A549 (cell line): ENCODE measurements at regions not wholly inside any gene's neighbourhood (a gene's known extent, or its start where the extent isn't known, plus 50 kb on each side); places are given as distances from the start of the nearest gene placed in this dataset.

ENCODE experiments used
- ATAC-seq, 2 experiments: fragments of 200-7000 bp in 1 of 2; fragments of >200 bp in 1 of 2; cut with Nextera tagmentation in 1 of 2; cut with Tn5 transposase in 1 of 2; 3 replicates each; pipeline versions ENCODE4 v1.8.0 to v1.9.1; 2018 to 2020; ENCODE audit warnings: mild to moderate bottlenecking in 1 of 2, moderate library complexity in 1 of 2
- CTCF ChIA-PET: fragments of 300-600 bp; sonication (Branson Sonifier 250); formaldehyde crosslinking; extraction: SDS; loops from one replicate; lab custom pipeline; 2021; ENCODE audit warnings: antibody characterized with exemption, inconsistent platforms; lab: Yijun Ruan, JAX
- POLR2A ChIA-PET: fragments of 350-600 bp; formaldehyde crosslinking; extraction: SDS; loops from one replicate; lab custom pipeline; 2021; ENCODE audit warnings: antibody characterized with exemption, inconsistent platforms; lab: Yijun Ruan, JAX
- DNase-seq, 2 experiments: peaks; one replicate each; pipeline versions ENCODE4 v3.0.0 to v3.0.0-alpha.2; 2011 to 2016; ENCODE audit warnings: low read depth in 1 of 2, low spot score in 1 of 2
- FAIRE-seq: peaks from 2 replicates; lab custom pipeline; 2011; peaks lifted over from hg19 to GRCh38; lab: Jason Lieb, UNC
- H3K27ac ChIP-seq, 2 experiments: fragments of >200 bp; sonication (Bioruptor Twin); formaldehyde crosslinking; 3 replicates each; pipeline ENCODE4 v1.5.1; 2016 to 2017
- H3K4me1 ChIP-seq: fragments of >200 bp; sonication (Bioruptor Twin); formaldehyde crosslinking; 3 replicates; pipeline ENCODE4 v1.6.1; 2016
- H3K4me2 ChIP-seq: fragments of >200 bp; sonication (Bioruptor Twin); formaldehyde crosslinking; 3 replicates; pipeline ENCODE4 v1.6.1; 2016
- H3K4me3 ChIP-seq: fragments of >200 bp; sonication (Bioruptor Twin); formaldehyde crosslinking; 3 replicates; pipeline ENCODE4 v1.5.1; 2016
- H3K9me3 ChIP-seq: fragments of >200 bp; sonication (Bioruptor Twin); formaldehyde crosslinking; 3 replicates; pipeline ENCODE4 v1.6.1; 2016
- CEBPB ChIP-seq, 2 experiments: fragments of >200 bp in 1 of 2; sonication (Bioruptor Twin) in 1 of 2; formaldehyde crosslinking in 1 of 2; IDR thresholded peaks; 2 replicates each; pipeline ENCODE4 v1.6.1; 2012 to 2016
- CHD2 ChIP-seq: fragments of 150-350 bp; IDR thresholded peaks from 2 replicates; pipeline ENCODE4 v1.6.1; 2014; ENCODE audit warnings: low read length; ENCODE audit not compliant: partially characterized antibody
- CHD4 ChIP-seq: fragments of 200-600 bp; sonication (generic); IDR thresholded peaks from 2 replicates; pipeline ENCODE4 v1.6.1; 2016; ENCODE audit warnings: antibody characterized with exemption, mild to moderate bottlenecking, borderline replicate concordance
- EHF ChIP-seq: fragments of 250-450 bp; sonication (Bioruptor Pico); IDR thresholded peaks from 2 replicates; pipeline ENCODE4 v1.5.0; 2020; ENCODE audit warnings: mild to moderate bottlenecking
- EHMT2 ChIP-seq: fragments of 200-600 bp; sonication (generic); IDR thresholded peaks from 2 replicates; pipeline ENCODE4 v1.6.1; 2016; ENCODE audit warnings: antibody characterized with exemption, low read depth, mild to moderate bottlenecking, moderate library complexity
- FOSB ChIP-seq: fragments of 250-450 bp; sonication (Bioruptor Pico); IDR thresholded peaks from 2 replicates; pipeline ENCODE4 v1.5.0; 2020; ENCODE audit warnings: mild to moderate bottlenecking, moderate library complexity
- GATA3 ChIP-seq: IDR thresholded peaks from 2 replicates; pipeline ENCODE4 v1.6.1; 2012; ENCODE audit warnings: borderline replicate concordance
- HOXB13 ChIP-seq: fragments of 250-450 bp; sonication (Bioruptor Pico); IDR thresholded peaks from 2 replicates; pipeline ENCODE4 v1.5.0; 2020; ENCODE audit warnings: low read depth, mild to moderate bottlenecking, moderate library complexity
- JUN ChIP-seq, 2 experiments: fragments of >200 bp; sonication (Bioruptor Twin); formaldehyde crosslinking; IDR thresholded peaks; 2 replicates in 1 of 2; 3 replicates in 1 of 2; pipeline ENCODE4 v1.6.1; 2016 to 2017
- NFE2L2 ChIP-seq: fragments of 150-350 bp; conservative IDR thresholded peaks from 2 replicates; pipeline ENCODE4 v1.6.1; 2014; ENCODE audit warnings: low read length
- NPAS2 ChIP-seq: fragments of 250-450 bp; sonication (Bioruptor Pico); IDR thresholded peaks from 2 replicates; pipeline ENCODE4 v1.8.0; 2022; ENCODE audit warnings: mild to moderate bottlenecking, moderate library complexity, borderline replicate concordance
- NR3C1 ChIP-seq: fragments of >200 bp; sonication (Bioruptor Twin); formaldehyde crosslinking; IDR thresholded peaks from 3 replicates; pipeline ENCODE4 v1.6.1; 2017
- POLR2AphosphoS2 ChIP-seq: conservative IDR thresholded peaks from 2 replicates; pipeline ENCODE4 v1.6.1; 2012; ENCODE audit warnings: low read length, improper control_type of control experiment, inconsistent platforms
- RARB ChIP-seq: fragments of 250-450 bp; sonication (Bioruptor Pico); IDR thresholded peaks from 2 replicates; pipeline ENCODE4 v1.8.0; 2021; ENCODE audit warnings: mild to moderate bottlenecking, moderate library complexity
- RFX5 ChIP-seq: fragments of 450-650 bp; IDR thresholded peaks from 2 replicates; pipeline ENCODE4 v1.7.1; 2014; ENCODE audit warnings: antibody characterized with exemption, mild to moderate bottlenecking, moderate library complexity
- SREBF2 ChIP-seq: fragments of 450-650 bp; IDR thresholded peaks from 2 replicates; pipeline ENCODE4 v1.6.1; 2014; ENCODE audit warnings: mild to moderate bottlenecking, moderate library complexity
- ZC3H11A ChIP-seq: fragments of 450-650 bp; IDR thresholded peaks from 2 replicates; pipeline ENCODE4 v1.6.1; 2014; ENCODE audit warnings: antibody characterized with exemption, mild to moderate bottlenecking
- ZNF302 ChIP-seq: fragments of 250-450 bp; sonication (Bioruptor Pico); IDR thresholded peaks from 2 replicates; pipeline ENCODE4 v1.9.0; 2021; ENCODE audit warnings: inconsistent platforms, mild to moderate bottlenecking, moderate library complexity
- ZSCAN20 ChIP-seq: fragments of 250-450 bp; sonication (Bioruptor Pico); IDR thresholded peaks from 2 replicates; pipeline ENCODE4 v1.8.0; 2022; ENCODE audit warnings: mild to moderate bottlenecking, moderate library complexity
- WGBS: methylation state at CpG from one replicate; pipeline ENCODE4 v1.1.6; 2017; ENCODE audit errors: missing lambda C conversion rate; 5-methylcytosine and 5-hydroxymethylcytosine counted together
- TF ChIP-seq, protein P1 (sequence below): IDR thresholded peaks from 2 replicates; pipeline ENCODE4 v1.6.1; 2012
- TF ChIP-seq, protein P2 (sequence below): fragments of 150-350 bp; IDR thresholded peaks from 2 replicates; pipeline ENCODE4 v1.6.1; 2014; ENCODE audit warnings: low read depth, mild to moderate bottlenecking, low read length
- TF ChIP-seq, protein P3 (sequence below): fragments of 250-450 bp; sonication (Bioruptor Pico); IDR thresholded peaks from 2 replicates; pipeline ENCODE4 v1.5.0; 2021; ENCODE audit warnings: mild to moderate bottlenecking, moderate library complexity, borderline replicate concordance
- TF ChIP-seq, protein P4 (sequence below): fragments of 250-450 bp; sonication (Bioruptor Pico); IDR thresholded peaks from 2 replicates; pipeline ENCODE4 v1.5.0; 2020; ENCODE audit warnings: low read depth, mild to moderate bottlenecking, moderate library complexity

DNA sequence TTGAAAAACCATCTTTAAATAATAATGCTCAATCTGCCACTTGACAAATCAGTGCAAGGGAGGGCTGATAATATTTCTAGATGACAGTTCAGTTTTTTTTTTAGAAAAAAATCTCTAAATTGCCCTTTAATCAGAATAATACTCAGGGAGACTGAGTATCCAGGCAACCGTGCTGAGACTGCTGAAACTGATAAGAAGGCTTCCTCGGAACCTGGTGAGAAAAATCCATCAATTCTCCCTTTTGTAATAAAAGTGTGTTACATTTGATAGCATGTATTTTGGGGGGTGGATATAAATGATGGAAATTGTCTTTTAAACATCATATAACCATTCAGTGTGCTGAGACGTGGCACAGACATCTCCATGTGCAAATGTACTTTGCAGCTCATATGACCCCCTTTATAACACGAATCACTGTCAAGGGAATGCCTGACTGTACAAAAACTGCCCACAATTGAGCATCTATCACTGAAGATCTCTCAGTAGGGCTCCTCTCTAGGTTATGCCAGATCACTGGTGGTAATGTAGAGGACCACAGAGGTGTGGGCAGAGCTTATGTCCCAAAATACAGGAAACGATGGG, 491.1 kb upstream of the ADARB2 start (continued):
- TF ChIP-seq NFE2L2, result no peak
- TF ChIP-seq, protein P1, sequence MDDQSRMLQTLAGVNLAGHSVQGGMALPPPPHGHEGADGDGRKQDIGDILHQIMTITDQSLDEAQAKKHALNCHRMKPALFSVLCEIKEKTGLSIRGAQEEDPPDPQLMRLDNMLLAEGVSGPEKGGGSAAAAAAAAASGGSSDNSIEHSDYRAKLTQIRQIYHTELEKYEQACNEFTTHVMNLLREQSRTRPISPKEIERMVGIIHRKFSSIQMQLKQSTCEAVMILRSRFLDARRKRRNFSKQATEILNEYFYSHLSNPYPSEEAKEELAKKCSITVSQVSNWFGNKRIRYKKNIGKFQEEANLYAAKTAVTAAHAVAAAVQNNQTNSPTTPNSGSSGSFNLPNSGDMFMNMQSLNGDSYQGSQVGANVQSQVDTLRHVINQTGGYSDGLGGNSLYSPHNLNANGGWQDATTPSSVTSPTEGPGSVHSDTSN, result no peak
- no peak for TF ChIP-seq JUN (IDR thresholded peaks at IDR 0.05)
- no peak for TF ChIP-seq EHF (CRISPR knock-in tag)
- TF ChIP-seq CEBPB (IDR thresholded peaks at IDR 0.05), result no peak
- no peak for TF ChIP-seq RARB (CRISPR knock-in tag)
- no peak for TF ChIP-seq ZNF302 (CRISPR knock-in tag)
- TF ChIP-seq, protein P2, sequence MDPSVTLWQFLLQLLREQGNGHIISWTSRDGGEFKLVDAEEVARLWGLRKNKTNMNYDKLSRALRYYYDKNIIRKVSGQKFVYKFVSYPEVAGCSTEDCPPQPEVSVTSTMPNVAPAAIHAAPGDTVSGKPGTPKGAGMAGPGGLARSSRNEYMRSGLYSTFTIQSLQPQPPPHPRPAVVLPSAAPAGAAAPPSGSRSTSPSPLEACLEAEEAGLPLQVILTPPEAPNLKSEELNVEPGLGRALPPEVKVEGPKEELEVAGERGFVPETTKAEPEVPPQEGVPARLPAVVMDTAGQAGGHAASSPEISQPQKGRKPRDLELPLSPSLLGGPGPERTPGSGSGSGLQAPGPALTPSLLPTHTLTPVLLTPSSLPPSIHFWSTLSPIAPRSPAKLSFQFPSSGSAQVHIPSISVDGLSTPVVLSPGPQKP, result no peak
- TF ChIP-seq EHMT2, result no peak

DNA sequence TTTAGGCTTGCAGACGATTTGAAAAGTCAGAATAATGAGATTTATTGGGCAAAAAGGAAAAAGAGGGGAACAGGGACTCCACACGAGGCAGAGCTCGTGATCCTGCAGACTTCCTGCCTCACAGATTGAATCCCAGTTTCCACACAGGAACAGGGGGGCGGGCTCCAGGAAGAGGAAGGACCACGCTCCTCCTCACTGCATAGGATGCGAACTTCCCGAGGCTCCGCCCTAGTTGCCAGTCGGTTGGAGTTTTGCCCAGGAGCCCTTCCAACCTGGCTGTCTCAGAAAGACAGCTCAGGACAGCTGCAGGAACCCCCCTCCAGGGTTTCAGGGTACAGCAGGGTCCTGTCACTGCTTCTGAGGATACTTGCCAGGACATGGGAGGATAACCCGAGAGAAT, 488.3 kb upstream of the ADARB2 start:
- CTCF ChIA-PET, result no interaction called here
- 0 out of 3 replicates have a peak overlapping the region, but pooled peaks have one; percentile 17 for H3K4me2 ChIP-seq
- POLR2A ChIA-PET, result no interaction called here

DNA sequence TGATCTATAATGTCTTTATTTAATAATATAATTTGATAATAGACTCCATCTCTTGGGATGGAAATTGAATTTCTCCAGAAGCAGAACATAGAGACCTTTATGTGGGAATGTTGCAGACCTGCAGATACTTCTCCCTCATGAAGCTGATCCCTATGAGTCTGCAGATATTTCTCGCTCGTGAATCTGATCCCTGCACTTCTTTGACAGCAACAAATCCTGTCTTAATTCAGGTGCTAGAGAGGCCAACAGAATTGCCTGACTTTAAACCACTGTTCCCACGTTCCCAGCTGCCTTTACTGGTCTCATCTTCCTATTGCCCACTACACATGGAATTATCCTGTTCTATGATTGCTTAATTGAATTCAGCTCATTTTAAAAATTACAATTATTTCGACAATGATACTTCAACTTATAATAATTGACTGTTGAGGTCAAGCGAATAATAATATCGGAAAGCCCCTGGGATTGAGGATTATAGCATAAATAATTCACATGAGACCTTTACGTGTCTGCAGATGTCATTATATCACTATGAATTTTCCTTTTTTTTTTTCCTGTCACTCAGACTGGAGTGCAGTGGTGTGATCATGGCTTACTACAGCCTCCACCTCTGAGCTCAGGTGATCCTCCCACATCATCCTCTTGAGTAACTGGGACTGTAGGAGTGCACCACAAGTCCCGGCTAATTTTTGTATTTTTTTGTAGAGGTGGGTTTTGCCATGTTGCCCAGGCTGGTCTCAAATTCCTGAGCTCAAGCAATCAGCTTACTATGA, 486.4 kb upstream of the ADARB2 start:
- no peak overlapping the region for H3K4me3 ChIP-seq
- H3K9me3 ChIP-seq, result no peaks in the 10 kb centered on the region
- H3K4me2 ChIP-seq, result no peak overlapping the region
- FAIRE-seq (no peak), ATAC-seq (no peak), DNase-seq (no peak)
- no peak for TF ChIP-seq ZSCAN20 (CRISPR knock-in tag)
- TF ChIP-seq NR3C1, result no peak
- TF ChIP-seq CHD4, result no peak
- TF ChIP-seq NPAS2 (CRISPR knock-in tag), result no peak
- TF ChIP-seq RFX5, result no peak
- no peak for TF ChIP-seq CHD2
- TF ChIP-seq, protein P3, sequence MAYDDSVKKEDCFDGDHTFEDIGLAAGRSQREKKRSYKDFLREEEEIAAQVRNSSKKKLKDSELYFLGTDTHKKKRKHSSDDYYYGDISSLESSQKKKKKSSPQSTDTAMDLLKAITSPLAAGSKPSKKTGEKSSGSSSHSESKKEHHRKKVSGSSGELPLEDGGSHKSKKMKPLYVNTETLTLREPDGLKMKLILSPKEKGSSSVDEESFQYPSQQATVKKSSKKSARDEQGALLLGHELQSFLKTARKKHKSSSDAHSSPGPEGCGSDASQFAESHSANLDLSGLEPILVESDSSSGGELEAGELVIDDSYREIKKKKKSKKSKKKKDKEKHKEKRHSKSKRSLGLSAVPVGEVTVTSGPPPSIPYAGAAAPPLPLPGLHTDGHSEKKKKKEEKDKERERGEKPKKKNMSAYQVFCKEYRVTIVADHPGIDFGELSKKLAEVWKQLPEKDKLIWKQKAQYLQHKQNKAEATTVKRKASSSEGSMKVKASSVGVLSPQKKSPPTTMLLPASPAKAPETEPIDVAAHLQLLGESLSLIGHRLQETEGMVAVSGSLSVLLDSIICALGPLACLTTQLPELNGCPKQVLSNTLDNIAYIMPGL (CRISPR knock-in tag), result no peak
- TF ChIP-seq FOSB (CRISPR knock-in tag), result no peak
- no peak for TF ChIP-seq GATA3
- TF ChIP-seq, protein P4, sequence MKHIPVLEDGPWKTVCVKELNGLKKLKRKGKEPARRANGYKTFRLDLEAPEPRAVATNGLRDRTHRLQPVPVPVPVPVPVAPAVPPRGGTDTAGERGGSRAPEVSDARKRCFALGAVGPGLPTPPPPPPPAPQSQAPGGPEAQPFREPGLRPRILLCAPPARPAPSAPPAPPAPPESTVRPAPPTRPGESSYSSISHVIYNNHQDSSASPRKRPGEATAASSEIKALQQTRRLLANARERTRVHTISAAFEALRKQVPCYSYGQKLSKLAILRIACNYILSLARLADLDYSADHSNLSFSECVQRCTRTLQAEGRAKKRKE (CRISPR knock-in tag), result no peak
- TF ChIP-seq, protein P2, result no peak
- TF ChIP-seq ZC3H11A, result no peak
- TF ChIP-seq POLR2AphosphoS2, result no peak
- TF ChIP-seq SREBF2, result no peak
- H3K4me1 ChIP-seq, result no peaks in the 10 kb centered on the region
- ChIA-PET CTCF (interaction anchor here (0.6 kb wide), 1 partner anchor 680 kb away, joined by 3 read pairs; no protein-coding TSS in a partner anchor), POLR2A (no interaction called here)
- H3K27ac ChIP-seq, result no peak overlapping the region
- 16% methylated on average over 8 of the region's 8 CpGs for WGBS

More for the DNA sequence above, 488.3 kb upstream of the ADARB2 start:
- no peak overlapping the region for H3K27ac ChIP-seq
- no peak for TF ChIP-seq HOXB13 (CRISPR knock-in tag)
- TF ChIP-seq ZSCAN20 (CRISPR knock-in tag), result no peak
- no peaks in the 10 kb centered on the region for H3K4me1 ChIP-seq
- no peak overlapping the region for H3K4me3 ChIP-seq
- H3K9me3 ChIP-seq, result no peaks in the 10 kb centered on the region
- DNase-seq (no peak), FAIRE-seq (no peak), ATAC-seq (peak in 1 of 2 experiments; percentile 35; a peak in 2 of 6 replicates)
- WGBS, result under 1% methylated on average over 10 of the region's 10 CpGs
